DMS79 treated with DMSO at 0.1 percent for 48 hours (cell line): ENCODE measurements at regions not wholly inside any gene's neighbourhood (a gene's known extent, or its start where the extent isn't known, plus 50 kb on each side); places are given as distances from the start of the nearest gene placed in this dataset.

Source experiments
- DNase-seq: peaks from one replicate; lab custom pipeline; 2025; lab: John Stamatoyannopoulos, UW

- DNase-seq, result peak; percentile 13
Observed at GRCh38 chr6:55696501-55696900, 117.5 kb upstream of the HMGCLL1 start.

DNA sequence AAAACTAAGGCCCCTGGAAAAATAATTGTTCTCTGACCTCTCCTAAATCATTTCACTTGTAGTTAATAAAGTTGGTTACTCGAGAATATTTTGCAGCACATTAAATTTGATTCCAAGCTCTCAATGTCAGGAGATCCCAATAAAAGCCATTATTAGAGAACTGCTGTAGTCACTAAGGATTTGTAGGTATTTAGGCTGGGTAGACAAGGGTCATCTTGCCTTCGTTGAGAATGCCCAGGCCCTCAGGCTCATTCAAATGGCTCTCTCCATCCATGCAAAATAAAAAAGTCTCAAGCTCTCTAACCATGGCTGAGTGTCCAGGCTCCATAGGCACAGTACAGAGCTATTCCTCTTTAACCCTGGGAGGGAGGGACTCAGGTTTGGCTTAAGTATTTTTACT lies 117.0 kb upstream of the HMGCLL1 start:
- no peak for DNase-seq

- DNase-seq, result no peak
Observed at GRCh38 chr6:55694759-55695158, 115.8 kb upstream of the HMGCLL1 start.

- peak; percentile 76 for DNase-seq
Observed at GRCh38 chr6:55694148-55694547, 115.2 kb upstream of the HMGCLL1 start.

DNA sequence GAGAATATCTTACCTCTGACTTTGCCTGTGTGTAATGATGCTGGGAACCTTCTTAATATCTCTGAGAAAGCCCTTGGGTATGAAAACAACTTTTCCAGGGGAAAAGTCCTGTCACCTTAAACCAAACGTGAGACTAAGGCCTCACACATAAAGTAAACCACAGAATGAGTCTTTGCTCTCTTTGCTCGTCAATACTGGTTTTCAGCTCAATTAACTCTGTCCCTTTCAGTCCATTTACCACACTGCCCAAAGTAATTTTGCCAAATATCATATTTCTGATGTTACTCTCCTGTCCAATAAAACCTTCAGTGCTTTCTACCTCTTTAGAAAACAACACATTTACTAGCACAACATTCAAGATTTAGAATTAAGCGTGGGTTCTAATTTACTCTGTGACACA lies 100.5 kb upstream of the HMGCLL1 start:
- DNase-seq, result no peak

DNA sequence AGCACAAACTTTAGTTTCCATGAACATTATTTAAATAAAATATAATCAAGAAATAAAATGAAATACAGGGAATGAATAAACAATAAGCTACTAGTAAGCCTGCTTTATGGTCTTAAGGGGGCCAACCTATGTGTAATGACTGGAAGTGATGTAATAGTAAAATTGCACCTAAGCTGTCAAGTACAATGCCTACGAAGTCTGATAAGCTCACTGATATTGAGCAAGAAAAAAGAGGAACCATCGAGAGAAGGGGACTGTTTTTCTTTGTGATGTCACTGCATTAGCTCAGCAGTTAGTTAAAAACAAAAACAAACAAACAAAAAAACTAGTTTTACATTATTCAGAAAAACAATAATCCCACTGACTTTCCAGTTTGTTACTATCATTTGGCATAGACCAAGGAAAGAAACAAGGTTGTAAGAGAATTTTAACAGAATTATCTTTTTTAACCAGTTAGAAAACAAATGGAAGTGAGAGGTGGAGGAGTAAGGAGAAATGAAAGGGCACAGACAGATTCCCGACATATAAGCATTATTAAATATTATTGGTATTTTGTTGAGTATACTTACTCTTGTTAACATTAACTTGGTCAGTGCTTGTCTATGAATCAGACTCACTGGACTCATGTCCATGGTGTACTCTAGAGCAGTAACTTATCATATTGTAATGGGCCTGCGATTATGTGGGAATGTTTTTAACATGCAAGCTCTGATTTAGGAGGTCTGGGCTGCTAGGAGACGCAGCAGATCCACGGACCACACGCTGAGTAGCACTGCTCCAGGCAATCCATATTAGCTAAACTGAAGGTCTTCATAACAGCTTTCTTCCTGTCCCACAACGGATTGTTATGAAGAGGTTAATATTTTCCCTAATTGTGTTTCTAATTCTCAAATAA lies 99.6 kb upstream of the HMGCLL1 start:
- DNase-seq, result no peak

DNA sequence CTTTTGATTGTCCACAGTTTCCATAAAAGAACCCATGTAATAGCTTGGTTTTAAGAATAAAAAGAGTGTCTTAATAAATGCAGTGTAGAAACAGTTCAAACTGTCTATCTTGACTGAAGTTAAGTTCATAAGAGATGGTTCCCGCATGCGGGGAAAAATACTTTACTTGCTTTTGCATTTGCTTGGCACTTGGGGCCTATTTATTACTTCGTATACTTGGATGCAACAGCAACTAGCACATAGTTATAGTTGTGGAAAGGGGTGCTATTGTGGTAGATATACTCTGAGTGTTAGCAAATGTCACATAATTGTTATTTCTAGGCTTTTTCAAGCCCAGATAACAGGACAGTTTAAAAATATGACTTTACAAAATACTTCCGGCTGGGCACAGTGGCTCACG lies 97.7 kb upstream of the HMGCLL1 start:
- no peak for DNase-seq

GRCh38 chr6:55675941-55676340 lies 96.9 kb upstream of the HMGCLL1 start:
- DNase-seq, result no peak

GRCh38 chr6:55674672-55675071 lies 95.7 kb upstream of the HMGCLL1 start:
- DNase-seq, result no peak

- DNase-seq, result no peak
Observed at GRCh38 chr6:55670850-55671413, 91.9 kb upstream of the HMGCLL1 start.

DNA sequence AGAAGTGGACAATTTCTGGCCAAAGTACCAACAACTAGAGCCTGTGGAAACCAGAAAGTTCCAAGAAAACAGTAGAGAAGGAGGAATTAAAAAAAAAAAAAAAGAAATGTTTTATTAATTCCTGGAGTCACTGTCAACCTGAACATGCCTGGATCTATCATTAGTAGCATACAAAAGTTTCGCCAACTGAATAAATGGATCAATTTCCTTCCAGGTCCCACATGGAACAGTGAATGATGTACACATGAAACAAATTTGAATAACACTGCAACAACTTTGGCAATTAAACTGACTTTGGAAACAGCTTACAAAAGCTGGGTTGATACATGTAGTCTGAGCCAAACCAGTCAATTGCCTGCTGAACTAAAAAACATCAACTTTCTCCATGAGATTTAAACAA lies 90.0 kb upstream of the HMGCLL1 start:
- DNase-seq, result no peak

GRCh38 chr6:55668591-55668990 lies 89.6 kb upstream of the HMGCLL1 start:
- no peak for DNase-seq

- no peak for DNase-seq
Observed at GRCh38 chr6:55667341-55667740, 88.3 kb upstream of the HMGCLL1 start.

DNA sequence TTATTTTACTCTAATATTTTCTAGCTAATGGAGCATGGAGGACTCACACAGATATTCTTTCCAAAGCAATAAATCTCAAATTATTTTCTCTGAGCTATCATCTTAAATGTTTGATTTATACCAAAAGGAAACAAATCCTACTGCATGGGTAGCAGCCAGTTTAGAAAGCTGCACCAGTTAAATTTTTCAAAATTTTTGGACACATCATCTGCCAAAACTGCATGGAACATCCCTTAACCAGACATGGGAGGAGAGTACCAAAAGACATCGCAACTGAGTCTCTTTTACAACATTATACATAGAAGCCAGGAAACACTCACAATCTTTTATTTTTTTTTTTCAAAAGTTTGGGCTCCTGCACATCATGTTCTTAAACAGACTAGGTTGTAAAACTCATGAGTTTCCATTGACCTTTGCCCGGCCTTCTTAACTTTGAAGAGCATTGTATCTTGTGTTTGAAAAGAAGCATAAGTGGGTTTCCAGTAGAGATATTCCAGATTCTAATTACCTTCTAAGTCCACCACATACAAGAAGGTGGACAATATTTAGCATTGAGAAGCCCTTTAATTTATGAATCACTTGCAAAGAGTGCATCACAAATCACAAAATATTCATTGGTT lies 87.7 kb upstream of the HMGCLL1 start:
- no peak for DNase-seq

GRCh38 chr6:55666037-55666436 lies 87.0 kb upstream of the HMGCLL1 start:
- no peak for DNase-seq

GRCh38 chr6:55664591-55665587 lies 85.9 kb upstream of the HMGCLL1 start:
- DNase-seq, result no peak

DNA sequence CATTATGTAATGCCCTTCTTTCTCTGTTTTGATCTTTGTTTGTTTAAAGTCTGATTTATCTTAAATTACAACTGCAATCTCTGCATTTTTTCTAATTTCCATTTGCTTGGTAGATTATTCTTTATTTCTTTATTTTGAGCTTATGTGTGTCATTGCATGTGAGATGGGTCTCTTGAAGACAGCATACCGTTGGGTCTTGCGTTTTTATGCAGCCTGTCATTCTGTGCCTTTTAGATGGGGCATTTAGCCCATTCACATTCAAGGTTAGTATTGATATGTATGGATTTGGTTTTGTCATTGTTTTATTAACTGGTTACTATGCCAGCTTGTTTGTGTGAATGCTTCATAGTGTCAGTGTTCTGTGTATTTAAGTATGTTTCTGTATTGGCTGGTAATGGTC lies 84.9 kb upstream of the HMGCLL1 start:
- no peak for DNase-seq

DNA sequence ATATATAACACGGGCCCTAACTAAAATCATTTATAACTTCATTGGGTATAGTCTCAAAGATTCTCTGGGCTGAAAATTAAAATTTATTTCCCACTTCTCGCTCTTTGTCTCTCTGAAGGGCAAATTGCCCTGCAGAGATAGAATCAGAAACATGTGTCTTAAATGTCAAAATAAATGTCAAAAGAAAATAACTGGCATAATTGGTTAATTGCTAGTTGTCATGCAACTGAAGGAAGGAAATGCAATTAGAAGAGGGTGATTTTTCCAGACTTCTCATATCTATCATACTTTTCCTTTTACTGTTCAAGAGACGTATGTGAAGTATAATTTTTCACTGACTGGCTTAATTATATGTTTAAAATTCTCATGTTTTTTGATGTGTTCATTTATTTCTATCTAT lies 80.3 kb upstream of the HMGCLL1 start:
- no peak for DNase-seq

DNA sequence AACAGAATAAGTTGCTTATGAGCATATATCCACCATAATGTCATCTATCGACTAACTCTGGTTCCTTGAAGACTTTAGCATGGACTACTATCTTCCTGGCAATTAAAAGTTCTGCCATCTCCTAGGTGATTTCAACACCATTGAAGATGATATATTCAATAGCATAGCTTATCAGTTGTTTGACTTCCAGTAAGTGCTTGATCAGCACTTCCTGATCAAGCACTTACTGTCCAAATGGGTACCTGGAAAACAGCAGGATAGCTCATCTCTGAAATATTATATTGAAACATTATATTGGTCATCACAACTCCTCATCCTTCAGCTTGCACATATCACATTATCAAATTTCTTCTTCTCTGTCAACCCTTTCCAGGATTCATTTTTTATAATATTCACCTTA lies 75.5 kb upstream of the HMGCLL1 start:
- no peak for DNase-seq

DNA sequence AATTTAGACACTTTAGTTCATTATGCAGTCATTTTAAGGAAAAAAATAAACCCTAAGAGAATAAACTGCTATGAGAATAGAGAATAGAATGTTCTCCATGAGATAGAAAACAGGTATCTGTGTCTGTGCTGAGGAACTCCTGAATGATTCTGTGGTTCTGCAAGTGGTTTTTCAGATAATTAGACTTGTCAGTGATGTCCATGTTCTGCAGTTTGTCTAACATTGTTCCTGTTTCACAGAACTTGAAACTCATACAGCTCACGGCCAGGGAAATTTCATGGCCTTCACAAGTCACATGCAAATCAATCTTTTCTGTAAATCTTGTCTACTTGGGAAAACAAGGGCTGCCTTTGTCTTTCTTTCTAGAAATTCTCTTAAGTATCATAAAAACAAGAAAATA lies 73.4 kb upstream of the HMGCLL1 start:
- DNase-seq, result no peak

DNA sequence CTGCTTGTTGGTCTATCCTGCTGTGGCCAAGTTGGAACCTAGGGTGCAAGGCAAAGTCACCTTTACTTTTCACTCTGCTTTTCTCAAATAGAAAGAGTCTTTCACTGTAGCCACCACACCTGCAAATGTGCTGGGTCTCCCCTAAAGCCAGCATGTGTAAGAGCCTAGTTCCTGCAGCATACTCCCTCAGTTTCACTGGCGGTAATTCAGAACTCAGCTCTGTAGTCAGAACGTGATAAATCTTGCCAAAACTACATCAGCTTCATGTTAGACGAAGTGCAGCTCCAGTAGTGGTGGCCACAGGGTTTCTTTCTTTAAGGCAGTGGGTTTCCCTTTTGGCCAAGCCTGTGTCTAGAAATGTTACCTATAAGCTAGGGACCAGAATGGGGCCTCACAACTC lies 72.0 kb upstream of the HMGCLL1 start:
- no peak for DNase-seq

DNA sequence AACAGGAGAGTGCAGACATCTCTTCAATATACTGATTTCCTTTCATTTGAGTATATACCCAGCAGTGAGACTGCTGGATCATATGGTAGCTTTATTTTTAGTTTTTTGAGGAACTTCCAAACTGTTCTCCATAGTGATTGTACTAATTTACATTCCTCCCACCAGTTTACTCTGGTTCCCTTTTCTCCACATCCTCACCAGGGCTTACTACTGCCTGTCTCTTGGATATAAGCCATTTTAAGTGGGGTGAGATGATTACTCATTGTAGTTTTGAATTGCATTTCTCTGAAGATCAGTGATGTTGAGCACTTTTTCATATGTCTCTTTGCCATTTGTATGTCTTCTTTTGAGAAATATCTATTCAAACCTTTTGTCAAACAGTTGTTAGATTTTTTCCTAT lies 64.9 kb upstream of the HMGCLL1 start:
- no peak for DNase-seq
